ENCODE measurements at regions not wholly inside any gene's neighbourhood (a gene's known extent, or its start where the extent isn't known, plus 50 kb on each side); places are given as distances from the start of the nearest gene placed in this dataset.

- TF ChIP-seq CTCF (IDR thresholded peaks at IDR 0.05; ENCODE audit: low read length) (no peak), EZH2 (IDR thresholded peaks at IDR 0.05; ENCODE audit: borderline replicate concordance, low read length) (no peak)
Observed at GRCh38 chr3:95539950-95540483, 1274.4 kb upstream of the EPHA6 start.
